Medulla oblongata (tissue), 1 donor: ENCODE measurements at regions not wholly inside any gene's neighbourhood (a gene's known extent, or its start where the extent isn't known, plus 50 kb on each side); places are given as distances from the start of the nearest gene placed in this dataset.
A peak's percentile ranks its signal among the peaks of the same experiment; 100 is the strongest.
"Not testable (repeated sequence)": the region's sequence is repeated elsewhere in the genome, so short reads cannot be mapped to it uniquely, and the experiment has no call there.

Experiments
- DNase-seq: peaks from one replicate; pipeline ENCODE4 v3.0.0-alpha.2; 2015; ENCODE audit errors: extremely low spot score

GRCh38 chr7:81135324-81135723 lies 216.5 kb upstream of the SEMA3C start:
- DNase-seq = no peak

- DNase-seq = no peak
These were observed 209.2 kb upstream of the SEMA3C start for GRCh38 chr7:81128011-81128410.

DNA sequence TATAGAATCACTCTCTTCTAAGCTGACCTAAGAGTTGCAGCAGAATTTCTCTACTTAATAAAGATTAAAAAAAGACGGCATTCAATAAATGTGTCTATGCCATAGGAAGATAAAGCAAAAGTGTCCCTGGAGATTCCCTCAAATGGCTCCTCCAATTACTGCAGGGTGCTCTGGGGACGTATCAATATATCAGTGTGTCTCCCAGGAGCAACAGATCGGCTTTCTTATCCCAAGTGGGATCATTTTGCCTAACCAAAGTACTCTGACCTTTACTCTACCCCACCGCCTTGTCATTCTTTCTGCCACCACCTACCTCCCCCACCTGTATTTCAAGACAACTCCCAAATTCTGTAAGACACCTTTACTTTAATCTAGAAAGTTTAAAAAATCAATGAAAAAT lies 202.0 kb upstream of the SEMA3C start:
- no peak for DNase-seq

DNA sequence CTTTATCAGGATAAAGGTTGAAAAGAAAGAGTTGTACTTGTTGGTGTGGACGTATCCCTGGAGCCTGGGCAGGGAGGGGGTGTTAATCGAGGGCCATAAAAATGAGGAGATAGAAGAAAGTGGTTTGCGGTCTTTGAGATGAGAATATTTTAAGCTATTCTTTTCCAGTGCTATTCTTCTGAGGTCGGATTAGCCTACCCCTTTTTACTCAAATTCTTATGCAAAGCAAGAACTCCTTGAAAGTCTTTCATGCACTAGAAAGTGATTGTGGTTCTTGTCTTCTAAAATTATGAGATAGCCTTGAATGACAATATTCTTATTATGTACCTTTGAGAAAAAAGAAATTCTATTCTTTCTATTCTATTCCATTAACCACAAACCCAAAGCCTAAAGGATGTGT lies 201.3 kb upstream of the SEMA3C start:
- DNase-seq = no peak

- no peak for DNase-seq
These were observed 195.8 kb upstream of the SEMA3C start for GRCh38 chr7:81114633-81115032.

DNA sequence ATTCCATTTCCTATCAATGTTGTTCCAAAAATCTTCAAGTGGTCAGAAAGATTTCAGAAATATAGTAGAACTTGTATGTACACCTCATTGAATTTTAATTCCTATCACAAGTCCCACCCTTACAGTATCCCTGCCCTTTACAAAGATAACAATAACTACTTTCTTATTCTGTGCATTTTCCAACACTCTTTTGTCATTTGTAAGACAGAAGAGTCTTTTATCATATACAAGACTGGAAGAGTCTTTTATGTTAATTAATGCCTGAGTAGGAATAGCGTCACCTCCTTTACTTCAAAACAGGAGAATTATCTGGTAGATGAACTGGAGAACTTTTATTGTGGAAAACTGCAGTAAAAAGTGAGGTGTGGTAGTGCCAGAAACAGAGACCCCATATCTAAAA lies 193.9 kb upstream of the SEMA3C start:
- DNase-seq = no peak

- DNase-seq = peak; percentile 30
These were observed 193.1 kb upstream of the SEMA3C start for GRCh38 chr7:81111781-81112540.

- no peak for DNase-seq
These were observed 192.5 kb upstream of the SEMA3C start for GRCh38 chr7:81111358-81111757.

DNA sequence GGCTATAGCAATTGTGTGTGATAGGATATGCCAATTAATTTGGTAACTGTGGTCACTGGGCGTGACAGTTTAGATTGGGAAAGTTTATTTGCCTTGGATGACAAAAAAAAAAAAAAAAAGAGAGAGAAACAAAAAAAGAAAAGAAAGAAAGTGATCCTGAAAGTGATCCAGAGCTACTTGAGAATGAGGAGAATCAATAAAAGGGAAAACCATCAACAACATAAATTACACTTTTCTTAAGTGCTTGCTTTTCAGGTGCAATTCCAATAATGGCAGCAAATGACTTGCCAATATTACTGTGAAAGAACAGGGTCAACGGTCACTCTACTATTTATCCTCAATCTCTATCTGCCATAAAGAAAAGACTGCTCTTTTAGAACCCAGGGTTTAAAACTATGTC lies 191.8 kb upstream of the SEMA3C start:
- DNase-seq = no peak

DNA sequence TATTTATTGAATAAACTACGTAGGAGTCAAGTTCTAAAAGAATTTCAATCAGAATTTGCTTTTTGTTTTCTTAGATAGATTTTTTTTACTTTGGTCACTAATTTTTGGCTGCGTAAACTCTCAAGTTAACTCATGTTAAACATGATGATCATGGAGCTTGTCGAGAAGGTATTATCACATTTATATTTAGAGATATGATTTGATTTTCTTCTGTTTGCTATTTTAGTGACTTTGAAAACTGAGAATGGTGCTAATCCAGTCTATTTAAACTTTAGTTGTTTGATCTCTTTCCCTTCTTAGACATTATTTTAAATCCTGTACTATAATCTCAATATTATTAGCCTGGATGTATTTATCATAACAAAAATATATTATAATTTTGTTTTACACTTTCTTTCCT lies 179.4 kb upstream of the SEMA3C start:
- no peak for DNase-seq

DNA sequence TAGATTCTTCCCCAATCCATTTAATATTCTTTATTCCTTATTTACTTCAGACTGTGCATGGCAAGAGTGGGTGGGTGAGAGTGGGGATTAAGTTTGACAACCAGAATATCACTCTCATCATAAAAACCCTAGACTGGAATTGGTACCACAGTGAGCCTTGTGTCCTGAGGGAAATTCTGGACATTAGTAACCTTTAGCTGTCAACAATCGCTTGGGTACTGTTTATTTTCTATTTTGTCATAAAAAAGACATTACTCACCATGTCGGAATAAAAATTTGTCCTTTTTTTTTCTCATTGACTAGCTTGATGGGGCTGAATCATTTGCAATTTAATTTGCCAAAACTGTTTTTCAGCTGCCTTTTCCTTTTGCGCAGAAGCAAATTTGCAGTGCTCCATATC lies 176.1 kb upstream of the SEMA3C start:
- DNase-seq = no peak

GRCh38 chr7:81081616-81082015 lies 162.8 kb upstream of the SEMA3C start:
- no peak for DNase-seq

DNA sequence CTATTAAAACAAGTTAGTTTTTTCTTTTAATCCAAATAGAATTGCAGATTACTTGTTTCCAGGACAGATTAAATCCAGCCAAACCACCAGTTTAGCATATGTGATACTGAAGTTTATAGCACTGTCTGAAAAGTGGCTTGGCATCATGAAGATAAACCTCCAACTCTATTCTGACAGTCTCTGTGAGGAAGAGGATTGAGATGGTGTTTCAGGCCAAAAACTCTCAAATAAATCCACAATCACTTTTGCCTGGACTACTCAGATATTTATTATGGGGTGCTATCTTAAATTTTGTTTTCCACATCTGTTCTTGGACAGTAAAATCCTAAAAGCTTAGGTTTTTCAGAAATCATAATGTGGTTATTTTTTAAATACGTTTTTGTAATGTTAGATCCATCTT lies 161.7 kb upstream of the SEMA3C start:
- DNase-seq = no peak

- DNase-seq = no peak
These were observed 160.9 kb upstream of the SEMA3C start for GRCh38 chr7:81079746-81080145.

GRCh38 chr7:81075150-81075549 lies 156.3 kb upstream of the SEMA3C start:
- no peak for DNase-seq

DNA sequence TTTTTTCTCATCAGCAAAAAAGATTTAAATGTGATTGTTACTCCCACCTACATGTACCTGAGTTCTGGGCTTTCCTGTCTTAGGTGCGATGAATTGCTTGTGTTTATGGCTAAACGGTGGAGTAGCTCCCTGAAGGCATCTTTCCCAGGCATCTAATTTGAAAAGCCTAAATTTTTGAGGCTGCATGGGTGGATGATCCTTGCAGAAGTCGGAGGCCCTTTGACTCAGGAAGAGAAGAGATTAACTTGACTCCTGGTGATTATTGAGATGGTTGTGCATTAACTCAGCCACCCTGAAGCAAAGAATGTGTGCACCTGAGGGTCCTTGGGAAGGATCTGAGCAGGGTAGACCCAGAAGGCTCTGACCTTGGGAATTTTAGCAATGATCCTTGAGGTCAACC lies 155.6 kb upstream of the SEMA3C start:
- DNase-seq = no peak

DNA sequence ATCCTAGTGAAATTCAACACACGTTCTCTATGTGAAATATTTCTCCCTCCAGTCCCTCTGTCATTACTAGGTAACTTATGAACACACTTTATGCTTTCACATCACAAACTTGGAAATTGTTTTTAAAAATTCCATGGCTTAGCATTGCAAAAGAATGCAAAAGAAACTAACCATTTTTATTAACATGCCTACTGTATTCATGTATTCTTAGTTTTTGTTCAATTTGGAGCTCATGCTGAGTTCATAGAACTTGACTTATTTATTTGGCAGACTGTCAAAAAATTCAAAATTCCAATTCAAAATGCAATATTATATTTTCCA lies 155.0 kb upstream of the SEMA3C start:
- no peak for DNase-seq

- DNase-seq = no peak
These were observed 152.1 kb upstream of the SEMA3C start for GRCh38 chr7:81070956-81071355.

GRCh38 chr7:81066797-81067196 lies 147.9 kb upstream of the SEMA3C start:
- no peak for DNase-seq

DNA sequence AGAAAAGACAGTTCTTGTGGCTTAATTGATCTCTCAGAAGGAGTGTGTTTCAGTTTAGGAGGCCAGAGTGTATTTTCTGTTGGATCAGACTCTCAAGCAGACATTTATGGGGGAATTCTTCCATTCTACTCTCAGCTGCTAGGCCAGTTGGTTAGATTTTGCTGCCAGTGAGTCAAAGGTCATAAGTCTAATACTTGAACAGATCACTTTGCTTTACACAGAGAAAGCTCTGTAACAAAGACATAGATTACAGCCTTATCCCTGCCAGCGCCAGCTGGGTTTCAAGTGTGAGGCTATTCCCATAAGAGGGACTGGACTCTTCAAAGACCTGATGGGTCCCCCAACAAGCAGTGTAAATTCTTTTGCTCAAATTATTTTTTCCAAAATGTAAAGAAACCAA lies 145.6 kb upstream of the SEMA3C start:
- no peak for DNase-seq

- DNase-seq = no peak
These were observed 143.9 kb upstream of the SEMA3C start for GRCh38 chr7:81062755-81063154.

- not testable (repeated sequence) for DNase-seq
These were observed 138.6 kb upstream of the SEMA3C start for GRCh38 chr7:81057469-81057868.

DNA sequence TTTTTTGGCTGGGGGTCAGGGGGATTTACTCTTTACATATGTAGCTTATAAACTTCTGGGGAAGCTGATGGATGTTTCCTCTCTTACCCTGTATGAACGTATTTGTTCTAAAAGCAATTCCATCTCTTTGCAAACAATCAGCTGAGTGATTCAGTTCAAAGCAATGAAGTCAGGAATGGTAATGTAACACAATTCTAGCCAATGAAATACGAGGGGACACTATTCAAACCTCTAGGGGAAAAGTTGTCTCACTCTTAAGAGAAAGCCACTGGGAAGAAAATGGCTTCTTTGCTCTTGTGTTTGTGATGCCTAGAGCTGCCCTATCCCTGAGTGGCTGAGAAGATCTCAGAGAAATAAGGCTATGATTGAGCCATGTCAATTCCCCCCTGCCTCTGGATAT lies 134.8 kb upstream of the SEMA3C start:
- no peak for DNase-seq

DNA sequence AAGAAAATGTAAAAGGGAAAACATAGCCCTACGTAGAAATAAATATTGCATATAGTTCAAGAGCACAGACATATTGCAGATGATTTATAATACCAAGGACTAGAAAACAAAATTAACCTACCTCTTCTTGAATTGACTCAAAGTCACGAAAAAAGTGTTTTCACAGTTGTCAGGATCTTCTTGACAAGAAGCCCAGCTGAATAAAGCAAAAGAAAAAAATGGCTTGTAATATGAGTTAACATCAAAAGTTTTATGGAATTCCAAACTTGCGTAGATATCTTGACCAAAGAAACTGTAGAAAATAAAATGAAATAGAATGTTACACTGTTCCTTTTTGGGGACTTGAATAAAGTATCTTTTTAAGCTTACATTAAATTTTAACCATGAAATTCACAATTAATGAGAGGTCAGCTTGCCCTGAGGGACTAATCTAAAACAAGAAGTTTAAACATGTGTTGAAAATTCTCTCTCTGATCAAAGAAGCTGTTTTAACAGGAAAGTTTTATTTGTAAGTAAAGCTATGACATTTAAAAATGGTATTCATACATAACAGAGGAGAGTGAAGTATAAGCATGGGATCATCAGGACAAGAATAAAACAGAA lies 133.1 kb upstream of the SEMA3C start:
- DNase-seq = no peak
